Ammon's horn (tissue), 1 donor: ENCODE measurements at regions not wholly inside any gene's neighbourhood (a gene's known extent, or its start where the extent isn't known, plus 50 kb on each side); places are given as distances from the start of the nearest gene placed in this dataset.
A peak's percentile ranks its signal among the peaks of the same experiment; 100 is the strongest.
"Not testable (repeated sequence)": the region's sequence is repeated elsewhere in the genome, so short reads cannot be mapped to it uniquely, and the experiment has no call there.

Source experiments
- DNase-seq: peaks from one replicate; pipeline ENCODE4 v3.0.0-alpha.2; 2016; ENCODE audit warnings: low spot score

- no peak for DNase-seq
Measured at GRCh38 chr12:84043355-84043754, 869.2 kb downstream of the SLC6A15 start.

DNA sequence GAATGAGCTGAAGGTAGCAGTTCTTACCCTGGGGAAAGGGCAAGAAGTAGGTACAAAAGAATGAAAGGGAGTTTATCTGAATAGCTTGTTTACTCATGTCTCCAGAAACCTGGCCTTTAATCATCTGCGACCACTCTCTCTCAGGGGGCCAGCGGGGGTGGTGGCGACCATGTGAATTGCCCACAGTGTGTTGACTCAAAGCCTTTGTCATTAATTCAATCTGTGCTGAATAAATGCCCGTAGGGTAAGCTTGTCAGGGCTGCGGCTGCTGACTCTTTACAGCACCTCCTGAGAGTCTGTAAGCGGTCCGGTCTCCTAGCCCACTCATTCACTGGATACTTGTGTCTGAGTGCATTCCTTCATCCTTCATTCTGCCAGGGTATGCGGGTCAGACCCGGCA lies 874.4 kb downstream of the SLC6A15 start:
- no peak for DNase-seq

GRCh38 chr12:84036912-84037311 lies 875.7 kb downstream of the SLC6A15 start:
- DNase-seq: no peak

DNA sequence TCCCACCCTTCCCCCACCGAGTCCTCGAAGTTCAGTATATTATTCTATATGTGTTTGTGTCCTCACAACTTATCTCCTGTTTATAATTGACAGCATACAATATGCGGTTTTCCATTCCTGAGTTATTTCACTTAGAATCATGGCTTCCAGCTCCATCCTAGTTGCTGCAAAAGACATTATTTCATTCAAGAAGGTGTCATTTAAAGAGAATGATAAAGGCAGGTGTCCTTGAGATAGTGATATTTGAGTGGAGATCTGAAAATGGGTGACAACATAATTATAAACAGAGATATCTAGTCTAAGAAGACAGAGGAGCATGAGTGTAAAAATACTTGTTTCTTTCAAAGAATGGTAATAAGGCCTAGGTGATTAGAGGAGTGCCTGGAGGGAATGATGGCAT lies 876.8 kb downstream of the SLC6A15 start:
- no peak for DNase-seq

DNA sequence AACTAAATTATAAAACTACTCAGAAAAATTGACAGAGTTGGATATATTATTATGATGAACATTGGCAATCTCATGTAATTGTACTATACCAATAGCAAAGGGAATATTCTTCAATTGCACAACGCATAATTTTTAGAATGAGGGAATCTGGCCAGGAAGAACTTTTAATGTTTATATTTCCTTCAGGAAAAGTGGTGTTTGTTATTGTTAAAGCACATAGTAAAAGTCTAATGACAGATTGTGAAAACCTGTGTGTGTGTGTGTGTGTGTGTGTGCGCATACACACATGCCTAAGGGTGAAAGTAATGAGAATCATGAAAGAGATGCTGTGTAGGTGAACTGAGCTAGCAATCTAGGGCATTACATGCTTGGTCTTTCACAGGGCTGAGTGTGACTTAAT lies 877.7 kb downstream of the SLC6A15 start:
- DNase-seq: no peak

GRCh38 chr12:84033162-84033561 lies 879.4 kb downstream of the SLC6A15 start:
- DNase-seq: no peak

GRCh38 chr12:84018556-84019179 lies 893.9 kb downstream of the SLC6A15 start:
- not testable (repeated sequence) for DNase-seq

DNA sequence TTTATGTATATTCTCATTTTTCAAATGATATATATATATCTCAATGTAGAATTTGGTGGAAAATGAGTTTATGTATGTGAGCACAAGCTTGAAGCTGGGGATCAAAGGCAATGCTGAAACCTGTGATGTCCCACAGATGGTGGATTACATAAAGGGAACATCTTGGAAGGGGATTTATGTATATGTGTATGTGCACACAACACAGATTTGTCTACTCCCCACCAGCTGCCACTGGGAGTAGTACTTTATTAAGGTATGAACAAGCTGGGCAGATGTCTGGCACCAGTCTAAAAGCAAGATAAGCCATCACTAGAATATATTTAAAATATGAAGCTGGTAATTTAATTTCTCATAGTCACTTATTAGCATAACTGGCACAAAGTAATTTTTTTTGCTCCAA lies 895.6 kb downstream of the SLC6A15 start:
- DNase-seq: no peak

- no peak for DNase-seq
Measured at GRCh38 chr12:83997423-83997822, 915.2 kb downstream of the SLC6A15 start.

- DNase-seq: no peak
Measured at GRCh38 chr12:83996671-83997070, 915.9 kb downstream of the SLC6A15 start.

DNA sequence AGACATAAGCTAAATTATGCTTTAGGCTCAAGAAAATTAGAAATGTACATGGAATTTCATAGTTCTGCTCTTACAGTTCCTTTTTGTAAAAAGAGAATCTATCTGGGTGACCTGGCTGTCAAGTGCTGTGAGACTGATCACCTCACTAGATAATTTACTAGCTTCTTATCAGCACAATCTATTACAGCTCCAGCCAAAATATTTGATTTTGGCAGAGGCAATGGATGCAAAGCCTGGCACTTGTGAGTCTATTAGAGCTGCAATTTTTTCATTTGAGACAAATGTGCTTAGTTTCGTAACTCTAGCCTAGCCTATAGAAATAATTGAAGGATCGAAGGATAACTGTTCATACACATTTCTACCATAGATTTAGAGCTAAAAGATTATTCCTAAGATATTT lies 927.5 kb downstream of the SLC6A15 start:
- DNase-seq: no peak

GRCh38 chr12:83980398-83980797 lies 932.2 kb downstream of the SLC6A15 start:
- DNase-seq: no peak

- no peak for DNase-seq
Measured at GRCh38 chr12:83979785-83980184, 932.8 kb downstream of the SLC6A15 start.

- DNase-seq: no peak
Measured at GRCh38 chr12:83971781-83972180, 940.8 kb downstream of the SLC6A15 start.

DNA sequence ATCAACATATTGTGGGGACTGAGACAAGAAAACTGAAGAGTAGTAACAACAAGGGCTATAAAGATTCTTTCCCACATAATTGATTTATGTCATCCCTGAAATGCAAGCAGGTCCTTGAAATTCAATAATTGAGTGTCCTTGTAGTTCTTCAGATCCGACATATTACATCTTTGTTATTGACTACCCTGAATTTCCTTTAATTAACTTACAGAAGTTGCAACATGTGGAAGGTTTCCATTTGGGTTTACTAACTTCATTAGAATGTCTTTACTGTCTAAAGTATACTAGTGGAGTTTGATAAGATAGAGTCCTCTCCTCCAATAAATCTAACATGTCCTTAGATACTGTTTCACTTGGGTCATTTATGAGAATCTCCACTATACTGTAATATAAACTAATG lies 951.8 kb downstream of the SLC6A15 start:
- DNase-seq: no peak

- no peak for DNase-seq
Measured at GRCh38 chr12:83958997-83959396, 953.6 kb downstream of the SLC6A15 start.

DNA sequence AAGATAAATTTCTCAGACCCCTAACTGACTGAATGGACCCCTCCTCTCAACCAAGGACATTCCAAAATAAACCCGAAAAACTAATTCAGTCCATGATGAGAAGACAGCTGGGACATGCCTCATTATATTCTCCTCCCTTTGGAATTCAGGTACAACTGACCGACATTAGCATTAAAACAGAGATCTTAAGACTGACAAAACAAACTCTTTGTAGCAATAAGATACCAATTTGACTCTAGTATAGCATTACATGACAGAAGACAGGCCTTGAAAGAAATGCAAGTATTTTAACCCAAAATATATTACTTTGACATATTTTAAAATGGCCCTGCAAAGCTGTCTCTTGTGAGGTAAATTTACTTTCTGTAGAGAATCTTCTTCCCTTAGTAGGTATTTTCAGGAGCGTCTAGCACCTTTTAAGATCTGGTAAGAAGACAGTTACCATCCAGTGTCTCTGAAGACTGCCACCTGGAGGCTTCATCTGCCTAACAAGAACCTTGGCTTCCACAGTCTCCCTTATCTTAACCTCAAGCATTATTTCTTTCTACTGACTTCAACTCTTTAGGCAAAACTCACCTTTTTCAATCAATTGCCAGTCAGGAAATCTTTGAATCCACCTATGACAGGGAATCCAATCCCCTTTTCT lies 957.5 kb downstream of the SLC6A15 start:
- no peak for DNase-seq

DNA sequence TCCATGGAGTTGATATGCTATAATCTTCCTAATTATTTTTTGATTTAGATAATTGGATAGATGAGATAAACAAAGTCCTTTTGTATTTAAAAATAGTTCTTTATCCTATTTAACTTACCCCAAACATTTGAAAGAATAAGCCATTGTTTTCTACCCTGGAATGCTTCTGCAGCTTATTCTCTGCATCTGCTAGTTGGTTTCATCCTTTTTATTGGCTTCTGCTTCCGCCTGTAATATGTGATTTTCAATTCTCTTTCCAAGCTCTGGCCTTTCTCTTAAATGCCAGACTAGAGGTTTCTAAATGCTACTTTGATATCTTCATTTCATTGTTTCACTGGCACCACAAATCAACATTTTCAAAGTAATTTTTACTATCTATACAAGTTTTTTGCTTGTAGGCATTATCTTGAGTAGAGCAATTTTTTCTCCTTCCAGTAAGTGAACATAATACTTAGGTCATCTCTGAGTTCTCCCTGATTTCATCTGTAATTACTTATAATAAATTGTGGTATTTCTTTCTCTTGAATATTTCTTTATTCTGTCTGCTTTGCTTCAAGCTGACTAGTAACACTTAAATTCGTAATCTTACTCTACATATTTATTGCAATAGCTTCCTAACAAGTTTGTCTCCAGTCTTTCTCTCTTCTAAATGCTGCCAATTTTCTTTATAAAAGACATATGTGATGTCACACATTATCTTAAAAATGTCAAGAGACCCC lies 958.4 kb downstream of the SLC6A15 start:
- DNase-seq: peak; percentile 41

DNA sequence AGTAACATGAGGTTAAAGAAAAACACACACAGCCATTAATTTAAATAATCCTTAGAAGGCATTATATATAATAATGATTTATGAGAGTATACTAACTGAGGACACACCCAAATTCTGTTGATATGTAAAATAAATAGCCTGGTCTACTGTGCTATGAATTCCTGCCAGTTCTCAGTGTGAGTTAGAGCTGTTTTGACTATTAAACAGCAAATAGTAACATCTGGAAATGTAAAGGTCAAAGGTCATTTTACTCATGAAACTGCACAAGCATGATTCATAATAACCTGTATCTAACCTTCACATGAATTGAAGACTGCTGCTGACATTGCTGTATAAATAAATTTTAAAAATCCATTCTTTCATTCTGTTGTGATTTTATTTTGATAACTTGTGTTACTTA lies 966.7 kb downstream of the SLC6A15 start:
- DNase-seq: no peak

GRCh38 chr12:83939718-83940117 lies 972.9 kb downstream of the SLC6A15 start:
- no peak for DNase-seq

DNA sequence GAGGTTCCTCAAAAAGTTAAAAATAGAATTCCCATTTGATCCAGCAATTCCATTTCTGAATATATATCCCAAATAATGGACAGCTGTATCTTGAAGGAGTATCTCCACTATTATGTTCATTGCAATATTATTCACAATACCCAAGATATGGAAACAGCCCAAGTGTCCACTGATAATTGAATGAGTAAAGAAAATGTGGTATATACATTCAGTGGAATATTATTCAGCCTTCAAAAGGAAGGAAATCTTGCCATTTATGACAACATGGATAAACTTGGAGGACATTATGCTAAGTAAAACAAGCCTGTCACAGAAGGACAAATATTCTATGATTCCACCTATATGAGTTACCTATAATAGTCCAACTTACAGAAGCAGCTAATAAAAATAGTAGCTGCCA lies 979.0 kb downstream of the SLC6A15 start:
- no peak for DNase-seq

DNA sequence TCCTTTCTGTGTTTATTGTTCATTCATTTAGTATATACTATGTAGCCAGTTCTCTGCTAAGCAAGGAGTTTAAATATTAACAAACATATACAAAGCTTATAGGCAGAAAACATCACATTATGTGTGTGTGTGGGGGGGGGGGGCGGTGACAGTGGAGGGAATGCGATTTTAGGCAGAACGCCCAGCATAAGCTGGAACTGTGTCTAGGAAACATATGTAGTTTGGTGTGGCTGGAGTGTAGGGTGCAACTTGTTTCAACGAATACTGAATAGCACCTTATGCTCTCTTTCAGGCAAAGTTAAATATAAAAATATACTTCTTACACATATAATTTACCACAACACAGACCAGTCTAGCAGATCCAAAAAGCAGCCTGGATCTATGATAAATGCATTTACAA lies 980.6 kb downstream of the SLC6A15 start:
- no peak for DNase-seq

DNA sequence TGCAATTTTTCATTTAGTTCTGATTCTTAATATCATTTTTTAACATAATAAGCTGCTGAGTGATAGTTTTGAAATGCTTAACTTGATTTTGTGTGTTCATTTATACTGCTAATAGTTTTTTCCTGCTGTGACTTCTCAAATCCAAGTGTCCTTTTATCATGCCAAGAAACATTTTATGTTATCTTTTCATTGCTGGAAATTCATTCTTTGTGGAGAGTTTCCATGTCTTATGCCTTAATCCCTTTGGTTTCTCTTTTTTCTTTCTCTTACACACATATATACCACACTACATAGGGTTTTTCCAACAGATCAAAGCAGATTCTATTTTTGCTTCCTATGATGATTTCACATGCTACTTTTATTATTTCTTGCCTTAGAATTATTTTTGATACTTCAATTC lies 981.1 kb downstream of the SLC6A15 start:
- no peak for DNase-seq
